Activated T-cell treated with anti-CD3 and anti-CD28 coated beads, Interleukin-2, amount 50 U/mL, for 4 hours (primary cell): ENCODE measurements at regions not wholly inside any gene's neighbourhood (a gene's known extent, or its start where the extent isn't known, plus 50 kb on each side); places are given as distances from the start of the nearest gene placed in this dataset.

ENCODE experiments used
- ATAC-seq, 2 donors: fragments of 200-7000 bp; cut with Tn5 transposase; one replicate each; pipeline ENCODE4 v1.10.0; 2021
- DNase-seq: peaks from one replicate; pipeline ENCODE4 v3.0.0-alpha.2; 2020
- H3K27me3 Mint-ChIP-seq: one replicate; pipeline ENCODE4 v1.8.0; 2021; ENCODE audit warnings: low read depth, mixed read lengths
- H3K36me3 Mint-ChIP-seq: one replicate; pipeline ENCODE4 v1.8.0; 2022; ENCODE audit warnings: mixed read lengths; ENCODE audit not compliant: insufficient read depth
- H3K4me1 Mint-ChIP-seq: one replicate; pipeline ENCODE4 v1.8.0; 2021; ENCODE audit warnings: low read depth, mixed read lengths
- H3K4me3 Mint-ChIP-seq: one replicate; pipeline ENCODE4 v1.8.0; 2021; ENCODE audit warnings: mild to moderate bottlenecking, moderate library complexity, mixed read lengths
- H3K9me3 Mint-ChIP-seq: one replicate; pipeline ENCODE4 v1.8.0; 2021; ENCODE audit warnings: mixed read lengths

- H3K27me3 Mint-ChIP-seq = no peaks in the 10 kb centered on the region
- no peak for DNase-seq
- no peak for ATAC-seq
- H3K36me3 Mint-ChIP-seq = no peaks in the 10 kb centered on the region
- no peak overlapping the region for H3K4me3 Mint-ChIP-seq
- H3K9me3 Mint-ChIP-seq = no peaks in the 10 kb centered on the region
- no peaks in the 10 kb centered on the region for H3K4me1 Mint-ChIP-seq
Measured at GRCh38 chr18:45448871-45449270, 166.4 kb upstream of the SLC14A2 start.

- no peak for ATAC-seq
- Mint-ChIP-seq H3K4me1 (no peaks in the 10 kb centered on the region), H3K4me3 (no peak overlapping the region), H3K36me3 (no peaks in the 10 kb centered on the region), H3K27me3 (no peaks in the 10 kb centered on the region), H3K9me3 (no peaks in the 10 kb centered on the region)
- DNase-seq = no peak
Measured at GRCh38 chr18:45449418-45450227, 165.7 kb upstream of the SLC14A2 start.

DNA sequence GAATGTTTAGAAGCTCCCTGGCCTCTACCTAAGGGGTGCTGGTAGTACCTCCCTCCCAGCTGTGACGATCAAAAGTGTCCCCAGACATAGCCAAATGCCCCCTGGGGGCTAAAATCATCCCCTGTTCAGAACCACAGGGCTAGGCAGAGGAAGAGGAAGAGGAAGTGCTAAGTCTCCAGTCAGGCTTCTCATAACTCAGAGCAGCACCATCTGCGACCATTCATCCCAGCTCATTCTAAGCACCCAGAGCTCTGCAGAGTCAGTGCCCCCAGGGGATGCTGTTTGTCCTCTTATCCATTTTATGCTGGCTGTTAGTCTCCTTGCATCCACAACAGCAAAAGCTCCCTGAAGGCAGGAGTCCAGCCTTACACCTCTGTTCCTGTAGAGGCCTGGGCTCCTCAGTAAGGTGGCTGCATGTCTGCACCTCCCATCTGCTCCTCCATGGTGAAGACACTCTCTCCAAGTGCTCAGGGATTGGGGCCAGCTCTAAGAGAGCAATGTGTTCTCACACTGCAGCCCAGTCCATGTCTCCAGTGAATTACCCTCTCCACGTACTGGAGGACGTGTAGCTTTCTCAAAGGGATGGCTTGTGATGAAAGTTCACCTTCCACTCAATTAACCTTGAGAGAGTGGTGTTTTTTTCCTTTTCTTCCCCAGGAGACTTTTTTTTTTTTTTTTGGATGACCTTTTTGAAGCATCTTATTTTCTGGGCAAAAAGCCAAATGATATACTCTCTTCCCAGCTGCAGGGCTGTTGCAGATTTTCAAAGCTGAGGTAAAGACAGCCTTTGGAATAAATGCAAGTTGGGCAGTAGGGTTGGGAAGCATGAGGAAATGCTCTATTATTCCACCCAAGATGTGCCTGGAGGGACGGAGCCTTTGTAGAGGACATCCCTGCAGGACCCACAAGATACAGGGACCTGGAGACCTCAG, 158.9 kb upstream of the SLC14A2 start:
- no peaks in the 10 kb centered on the region for H3K4me1 Mint-ChIP-seq
- H3K9me3 Mint-ChIP-seq = no peaks in the 10 kb centered on the region
- DNase-seq (no peak), ATAC-seq (no peak)
- H3K27me3 Mint-ChIP-seq = peaks cover 4% of the 10 kb centered on the region
- no peak overlapping the region for H3K4me3 Mint-ChIP-seq
- H3K36me3 Mint-ChIP-seq = no peaks in the 10 kb centered on the region

- ATAC-seq = no peak
- Mint-ChIP-seq H3K4me1 (no peaks in the 10 kb centered on the region), H3K9me3 (no peaks in the 10 kb centered on the region), H3K36me3 (no peaks in the 10 kb centered on the region), H3K4me3 (no peak overlapping the region), H3K27me3 (peaks cover 5% of the 10 kb centered on the region)
- DNase-seq = no peak
Measured at GRCh38 chr18:45458033-45458432, 157.2 kb upstream of the SLC14A2 start.

DNA sequence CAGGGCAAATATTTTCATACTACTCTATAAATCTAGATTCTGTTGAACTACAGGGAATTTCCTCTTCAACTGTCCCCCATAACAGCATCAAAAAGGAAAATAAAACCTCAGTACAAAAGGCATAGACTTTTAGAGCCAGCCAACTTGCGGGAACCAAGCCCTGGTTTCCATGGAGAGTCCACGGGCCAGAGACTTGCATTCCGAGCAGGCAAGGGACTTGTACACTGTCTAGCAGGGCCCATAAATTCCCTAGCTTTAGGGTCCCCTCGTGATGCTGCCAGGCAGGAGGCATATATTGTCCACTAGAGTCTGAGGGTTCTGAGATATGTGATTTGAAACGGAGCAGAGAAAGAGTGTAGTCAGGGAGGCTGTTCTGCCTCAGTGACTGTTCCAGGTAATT, 153.1 kb upstream of the SLC14A2 start:
- peaks cover 5% of the 10 kb centered on the region for H3K27me3 Mint-ChIP-seq
- DNase-seq (no peak), ATAC-seq (no peak)
- no peaks in the 10 kb centered on the region for H3K9me3 Mint-ChIP-seq
- H3K4me1 Mint-ChIP-seq = no peaks in the 10 kb centered on the region
- no peaks in the 10 kb centered on the region for H3K36me3 Mint-ChIP-seq
- no peak overlapping the region for H3K4me3 Mint-ChIP-seq

DNA sequence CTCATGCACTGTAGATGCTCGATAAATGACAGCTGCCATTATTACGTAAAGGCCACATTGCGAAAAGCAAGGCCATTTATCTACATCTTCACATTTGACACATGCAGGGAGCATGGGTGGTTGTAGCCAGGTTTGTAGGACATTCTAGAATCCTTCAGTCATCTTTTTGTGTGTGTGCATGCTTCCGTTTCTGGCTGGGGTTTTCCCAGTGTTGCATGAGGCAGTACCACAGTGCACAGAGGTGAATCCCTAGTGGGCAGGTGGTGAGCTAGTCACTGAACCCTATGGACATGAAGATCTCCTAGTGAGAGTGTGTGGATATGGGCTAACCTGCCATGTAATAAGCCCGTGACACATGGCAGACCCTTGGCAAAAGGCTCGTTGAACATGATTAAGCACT, 151.8 kb upstream of the SLC14A2 start:
- H3K4me3 Mint-ChIP-seq = no peak overlapping the region
- H3K4me1 Mint-ChIP-seq = no peaks in the 10 kb centered on the region
- H3K27me3 Mint-ChIP-seq = peaks cover 2% of the 10 kb centered on the region
- ATAC-seq (no peak), DNase-seq (no peak)
- no peaks in the 10 kb centered on the region for H3K36me3 Mint-ChIP-seq
- no peaks in the 10 kb centered on the region for H3K9me3 Mint-ChIP-seq

GRCh38 chr18:45464619-45465018, 150.7 kb upstream of the SLC14A2 start:
- DNase-seq (no peak), ATAC-seq (no peak)
- H3K27me3 Mint-ChIP-seq = peaks cover 2% of the 10 kb centered on the region
- H3K4me3 Mint-ChIP-seq = no peak overlapping the region
- no peaks in the 10 kb centered on the region for H3K4me1 Mint-ChIP-seq
- H3K9me3 Mint-ChIP-seq = no peaks in the 10 kb centered on the region
- no peaks in the 10 kb centered on the region for H3K36me3 Mint-ChIP-seq

DNA sequence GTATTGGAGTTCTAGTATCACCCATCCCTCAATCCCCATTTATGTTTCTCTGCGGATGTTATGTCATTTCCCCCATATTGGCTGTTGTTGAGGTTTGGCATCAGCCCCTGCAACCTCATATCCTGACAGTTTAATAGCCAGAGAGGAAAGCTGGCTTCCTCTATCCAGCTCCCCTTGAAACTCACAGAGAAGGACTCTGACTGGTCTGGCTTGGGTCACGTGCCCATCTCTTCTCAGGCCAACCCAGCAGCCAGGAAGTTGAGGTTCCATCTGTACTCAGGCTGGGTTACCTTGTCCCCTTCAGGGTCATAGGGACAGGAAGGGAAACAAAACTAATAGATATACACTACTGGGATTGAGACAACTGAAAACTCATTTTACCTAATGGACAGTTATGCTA, 148.0 kb upstream of the SLC14A2 start:
- Mint-ChIP-seq H3K4me1 (no peaks in the 10 kb centered on the region), H3K36me3 (no peaks in the 10 kb centered on the region), H3K4me3 (no peak overlapping the region), H3K27me3 (peaks cover 2% of the 10 kb centered on the region), H3K9me3 (no peaks in the 10 kb centered on the region)
- DNase-seq = no peak
- ATAC-seq = no peak

GRCh38 chr18:45467945-45468344, 147.3 kb upstream of the SLC14A2 start:
- no peak for ATAC-seq

GRCh38 chr18:45478889-45479288, 136.4 kb upstream of the SLC14A2 start:
- no peaks in the 10 kb centered on the region for H3K4me1 Mint-ChIP-seq
- ATAC-seq = no peak
- no peaks in the 10 kb centered on the region for H3K9me3 Mint-ChIP-seq
- no peaks in the 10 kb centered on the region for H3K36me3 Mint-ChIP-seq
- H3K27me3 Mint-ChIP-seq = peaks cover 20% of the 10 kb centered on the region
- no peak for DNase-seq
- H3K4me3 Mint-ChIP-seq = no peak overlapping the region

More at GRCh38 chr18:45467945-45468344, 147.3 kb upstream of the SLC14A2 start:
- Mint-ChIP-seq H3K36me3 (no peaks in the 10 kb centered on the region), H3K4me1 (no peaks in the 10 kb centered on the region), H3K4me3 (no peak overlapping the region), H3K9me3 (no peaks in the 10 kb centered on the region), H3K27me3 (peaks cover 2% of the 10 kb centered on the region)
- no peak for DNase-seq

- ATAC-seq = no peak
- Mint-ChIP-seq H3K36me3 (no peaks in the 10 kb centered on the region), H3K27me3 (peaks cover 14% of the 10 kb centered on the region), H3K9me3 (no peaks in the 10 kb centered on the region), H3K4me1 (no peaks in the 10 kb centered on the region), H3K4me3 (no peak overlapping the region)
- no peak for DNase-seq
Measured at GRCh38 chr18:45480219-45481015, 134.9 kb upstream of the SLC14A2 start.

DNA sequence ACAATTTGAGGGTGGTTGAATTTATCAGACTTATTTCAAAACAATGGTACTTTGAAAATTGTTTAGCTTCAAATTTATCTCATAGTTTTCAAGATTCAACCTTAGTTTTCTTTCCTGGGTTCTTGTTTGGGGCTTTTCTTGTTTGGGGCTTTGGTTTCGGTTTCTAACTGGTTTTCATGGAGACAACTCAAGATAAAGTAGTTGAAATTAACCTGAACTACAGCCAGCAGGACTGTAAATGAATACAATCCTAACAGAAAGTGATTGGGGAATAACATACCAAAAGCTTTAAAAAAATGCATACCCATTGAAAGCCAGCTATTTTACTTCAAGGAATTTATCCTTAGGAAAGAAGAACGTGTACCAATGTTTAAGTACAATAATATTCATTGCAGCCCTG, 133.5 kb upstream of the SLC14A2 start:
- Mint-ChIP-seq H3K36me3 (no peaks in the 10 kb centered on the region), H3K27me3 (peaks cover 14% of the 10 kb centered on the region), H3K4me1 (no peaks in the 10 kb centered on the region), H3K4me3 (no peak overlapping the region), H3K9me3 (no peaks in the 10 kb centered on the region)
- ATAC-seq (no peak), DNase-seq (no peak)

- H3K4me1 Mint-ChIP-seq = no peaks in the 10 kb centered on the region
- peaks cover 14% of the 10 kb centered on the region for H3K27me3 Mint-ChIP-seq
- H3K9me3 Mint-ChIP-seq = no peaks in the 10 kb centered on the region
- H3K36me3 Mint-ChIP-seq = no peaks in the 10 kb centered on the region
- ATAC-seq = no peak
- no peak for DNase-seq
- no peak overlapping the region for H3K4me3 Mint-ChIP-seq
Measured at GRCh38 chr18:45482286-45482685, 133.0 kb upstream of the SLC14A2 start.

GRCh38 chr18:45487581-45487980, 127.7 kb upstream of the SLC14A2 start:
- ATAC-seq = no peak
- Mint-ChIP-seq H3K4me1 (no peaks in the 10 kb centered on the region), H3K27me3 (peaks cover 10% of the 10 kb centered on the region)

More at GRCh38 chr18:45487581-45487980, 127.7 kb upstream of the SLC14A2 start:
- DNase-seq = no peak
- no peaks in the 10 kb centered on the region for H3K36me3 Mint-ChIP-seq
- no peaks in the 10 kb centered on the region for H3K9me3 Mint-ChIP-seq
- H3K4me3 Mint-ChIP-seq = no peak overlapping the region
